SK-MEL-5 (cell line): ENCODE measurements at regions not wholly inside any gene's neighbourhood (a gene's known extent, or its start where the extent isn't known, plus 50 kb on each side); places are given as distances from the start of the nearest gene placed in this dataset.
A peak's percentile ranks its signal among the peaks of the same experiment; 100 is the strongest.
"Not testable (repeated sequence)": the region's sequence is repeated elsewhere in the genome, so short reads cannot be mapped to it uniquely, and the experiment has no call there.

Source experiments
- DNase-seq: peaks from one replicate; pipeline ENCODE4 v3.0.0-alpha.2; 2016; ENCODE audit warnings: low read depth, low spot score
- in situ Hi-C: cut with HindIII; loops from 2 replicates; pipeline ENCODE4 v1.10.0; 2016; ENCODE audit warnings: low sequenced_read_pairs, high pct_unique_total_duplicates, low pct_unique_long_range_greater_than_20kb

DNA sequence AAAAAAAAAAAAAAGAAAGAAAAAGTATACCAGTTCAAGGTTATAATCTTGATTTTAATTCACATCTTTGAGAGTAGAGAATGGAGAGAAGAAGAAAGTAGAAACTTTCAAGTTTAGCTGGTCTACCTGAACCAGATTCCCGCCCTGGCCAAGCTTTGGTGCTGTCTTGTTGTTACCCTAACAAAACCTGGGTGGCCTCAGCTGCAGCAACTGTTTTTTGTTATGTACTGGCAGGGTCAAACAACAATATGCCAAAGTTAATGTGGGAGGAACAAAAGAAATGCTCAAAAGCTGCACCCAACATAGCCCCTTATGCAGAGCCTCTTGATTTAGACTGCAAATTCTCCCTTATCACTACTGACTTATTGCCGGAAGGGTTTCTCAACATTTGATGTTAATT, 165.3 kb upstream of the TFPI start:
- no peak for DNase-seq
- in situ Hi-C loops = no loop called here

DNA sequence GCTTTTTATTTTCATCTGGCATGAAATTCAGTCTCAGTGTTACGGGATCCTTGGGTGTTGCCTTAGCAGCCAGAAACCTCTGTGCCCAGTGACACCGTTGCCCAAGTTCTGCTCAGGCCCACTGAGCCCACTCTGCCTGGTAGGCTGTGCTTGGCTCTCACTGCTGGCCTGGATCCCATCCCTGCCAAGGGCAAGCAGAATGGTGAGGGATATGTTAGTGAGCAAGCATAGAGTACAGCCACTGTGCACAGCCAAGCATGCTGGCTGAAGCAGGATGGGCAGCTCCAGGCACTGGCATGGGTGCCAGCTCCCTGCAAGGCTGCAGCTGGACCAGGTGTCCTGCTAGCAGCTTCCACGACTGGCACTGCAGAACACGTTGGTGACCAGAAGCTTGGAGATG, 194.7 kb upstream of the TFPI start:
- in situ Hi-C loops = no loop called here

DNA sequence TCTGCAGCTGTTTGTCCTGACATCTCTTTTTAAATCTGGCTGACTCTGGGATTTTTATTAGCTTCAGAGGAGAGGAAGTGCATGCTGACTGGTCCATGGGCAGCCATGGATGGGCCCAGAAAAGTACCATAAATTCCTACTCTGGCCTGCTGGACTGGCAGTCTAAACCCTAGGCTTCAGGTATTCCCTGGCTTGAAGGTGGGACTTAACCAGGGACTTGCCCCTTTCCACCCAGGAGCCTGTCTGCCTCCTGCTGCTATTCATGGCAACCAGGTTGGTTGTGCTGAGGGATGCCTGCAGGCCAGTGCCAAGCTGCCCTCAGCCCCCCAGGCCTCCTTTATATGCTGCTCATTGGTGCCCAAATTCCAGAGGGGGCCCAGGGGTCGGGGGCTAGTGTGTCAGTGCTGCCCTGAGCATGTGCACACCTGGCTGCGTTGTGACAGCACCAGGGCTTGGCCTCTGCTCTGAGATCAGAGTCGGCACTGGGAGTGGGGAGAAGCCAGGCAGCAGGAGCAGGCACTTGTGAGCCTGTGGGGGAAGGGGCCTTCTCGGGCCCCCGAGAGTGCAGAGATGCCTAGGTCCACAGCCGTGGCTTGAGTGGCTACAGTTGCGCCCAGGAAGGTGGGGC, 195.7 kb upstream of the TFPI start:
- in situ Hi-C loops = no loop called here
- no peak for DNase-seq

More for the DNA sequence above, 194.7 kb upstream of the TFPI start:
- DNase-seq = no peak

DNA sequence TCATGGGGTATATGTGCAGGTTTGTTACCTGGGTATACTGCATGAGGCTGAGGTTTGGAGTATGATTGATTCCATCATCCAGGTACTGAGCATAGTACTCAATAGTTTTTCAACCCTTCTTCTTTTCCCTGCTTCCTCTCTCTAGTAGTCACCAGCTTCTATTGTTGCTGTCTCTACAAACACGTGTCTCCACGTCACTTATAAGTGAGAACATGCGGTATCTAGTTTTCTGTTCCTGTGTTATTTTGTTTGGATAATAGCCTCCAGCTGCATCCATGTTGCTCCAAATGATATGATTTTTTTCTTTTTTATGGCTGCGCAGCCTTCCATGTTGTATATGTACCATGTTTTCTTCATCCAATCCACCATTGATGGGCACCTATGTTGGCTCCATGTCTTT, 214.8 kb upstream of the TFPI start:
- DNase-seq = no peak
- in situ Hi-C loops = no loop called here

DNA sequence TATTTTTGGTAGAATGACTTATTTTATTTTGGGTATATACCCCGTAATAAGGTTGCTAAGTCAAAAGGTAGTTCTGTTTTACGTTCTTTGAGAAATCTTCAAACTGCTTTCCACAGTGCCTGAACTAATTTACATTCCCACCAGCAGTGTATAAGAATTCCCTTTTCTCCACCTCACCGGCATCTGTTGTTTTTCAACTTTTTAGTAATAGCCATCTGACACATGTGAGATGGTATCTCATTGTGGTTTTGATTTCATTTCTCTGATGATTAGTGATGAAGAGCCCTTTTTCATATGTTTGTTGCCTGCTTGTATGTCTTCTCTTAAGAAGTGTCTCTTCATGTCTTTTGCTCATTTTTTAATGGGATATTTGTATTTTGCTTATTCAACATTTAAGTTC, 215.2 kb upstream of the TFPI start:
- DNase-seq = no peak
- in situ Hi-C loops = no loop called here

DNA sequence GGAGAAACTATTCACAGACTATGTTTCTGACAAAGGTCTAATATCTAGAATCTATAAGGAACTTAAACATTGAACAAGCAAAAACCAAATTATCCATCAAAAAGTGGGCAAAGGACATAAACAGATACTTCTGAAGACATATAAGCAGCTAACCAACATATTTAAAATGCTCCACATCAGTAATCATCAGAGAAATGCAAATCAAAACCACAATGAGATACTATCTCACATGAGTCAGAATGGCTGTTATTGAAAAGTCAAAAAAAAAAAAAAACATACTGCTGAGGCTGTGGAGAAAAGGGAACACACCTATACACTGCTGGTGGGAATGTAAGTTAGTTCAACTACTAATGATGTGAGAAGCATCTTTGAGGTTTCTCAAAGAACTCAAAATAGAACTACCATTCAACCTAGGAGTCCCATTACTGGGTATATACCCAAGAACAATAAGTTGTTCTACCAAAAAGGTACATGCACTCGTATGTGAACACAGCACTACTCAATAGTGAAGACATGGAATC, 220.4 kb upstream of the TFPI start:
- in situ Hi-C loops = no loop called here
- no peak for DNase-seq

DNA sequence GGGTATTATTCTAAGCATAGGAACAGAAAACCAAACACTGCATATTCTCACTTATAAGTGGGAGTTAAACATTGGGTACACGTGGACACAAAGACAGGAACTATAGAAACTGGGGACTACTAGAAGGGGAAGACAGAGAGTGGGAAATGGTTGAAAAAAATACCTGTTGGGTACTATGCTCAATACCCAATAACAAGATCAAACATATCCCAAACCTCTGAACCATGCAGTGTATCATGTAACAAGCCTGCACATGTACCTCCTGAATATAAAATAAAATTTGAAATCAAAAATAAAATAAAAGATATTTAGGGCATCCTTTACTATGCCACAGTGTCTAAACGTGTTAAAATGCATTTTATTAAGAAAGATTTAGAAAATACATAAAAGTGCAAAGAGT, 221.0 kb upstream of the TFPI start:
- DNase-seq = no peak
- in situ Hi-C loops = no loop called here

DNA sequence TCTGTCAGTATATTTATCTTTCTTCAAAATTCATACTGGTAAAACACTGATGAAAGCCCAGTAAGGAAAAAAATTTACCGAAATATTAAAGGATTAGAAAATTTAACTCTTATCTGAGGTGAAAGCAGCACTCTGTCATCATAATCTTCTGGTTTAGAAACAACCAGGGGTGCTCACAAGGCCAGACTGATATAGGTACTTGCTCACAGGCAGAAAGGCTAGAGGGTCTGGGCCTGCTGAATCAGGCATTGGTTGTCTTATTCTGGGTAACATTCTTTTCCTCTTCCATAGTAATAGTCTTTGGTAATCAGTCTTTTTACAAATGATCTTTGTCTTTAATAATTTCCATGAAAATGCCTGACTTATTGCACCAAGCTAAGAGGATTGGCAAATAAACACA, 221.4 kb upstream of the TFPI start:
- DNase-seq = no peak
- in situ Hi-C loops = no loop called here

DNA sequence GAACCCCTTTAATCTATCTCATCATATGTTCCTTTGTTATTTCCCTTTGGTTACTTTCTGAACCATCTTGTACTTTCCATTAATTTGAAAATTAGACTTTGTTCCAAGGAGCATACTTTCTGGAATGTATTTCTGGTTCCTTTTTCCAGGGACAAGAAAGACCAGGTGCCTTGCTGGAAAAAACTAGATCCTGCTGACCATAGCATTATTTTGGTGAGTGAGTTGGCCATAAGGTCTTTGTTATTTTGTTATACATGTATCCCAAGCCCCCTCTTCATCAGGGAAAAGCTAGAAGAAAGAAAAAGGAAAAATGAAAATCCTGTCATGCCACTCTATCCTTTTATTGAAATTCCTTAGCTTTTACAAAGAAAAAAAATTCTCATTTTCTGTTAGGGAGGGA, 228.1 kb upstream of the TFPI start:
- DNase-seq = no peak
- in situ Hi-C loops = no loop called here

DNA sequence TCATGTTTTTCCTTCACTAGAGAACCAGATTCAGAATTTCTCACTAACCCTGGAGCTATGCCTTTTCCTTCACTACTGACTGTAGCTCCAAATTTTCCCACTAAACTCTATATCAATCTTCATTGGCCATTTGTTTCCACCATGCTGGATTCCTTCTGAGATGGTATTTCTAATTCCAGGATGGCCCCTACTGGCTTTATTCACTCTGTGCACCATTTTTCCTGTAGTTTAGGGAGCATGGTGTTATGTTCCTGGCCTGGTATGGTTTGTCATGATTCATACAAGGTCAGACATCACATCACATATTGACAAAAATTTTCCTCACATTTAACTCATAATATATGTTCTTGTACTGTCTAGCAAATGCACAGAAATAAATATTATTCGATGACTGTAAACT, 229.2 kb upstream of the TFPI start:
- in situ Hi-C loops = no loop called here
- DNase-seq = peak; percentile 26

DNA sequence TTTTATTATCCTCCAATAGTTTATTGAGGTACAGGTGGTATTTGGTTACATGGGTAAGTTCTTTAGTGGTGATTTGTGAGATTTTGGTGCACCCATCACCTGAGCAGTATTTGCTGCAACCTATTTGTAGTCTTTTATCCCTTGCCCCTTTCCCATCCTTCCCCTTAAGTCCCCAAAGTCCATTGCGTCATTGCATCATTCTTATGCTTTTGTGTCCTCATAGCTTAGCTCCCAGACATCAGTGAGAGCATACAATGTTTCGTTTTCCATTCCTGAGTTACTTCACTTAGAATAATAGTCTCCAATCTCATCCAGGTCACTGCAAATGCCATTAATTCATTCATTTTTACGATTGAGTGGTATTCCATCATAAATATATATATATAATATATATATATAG, 229.9 kb upstream of the TFPI start:
- in situ Hi-C loops, DNase-seq: not testable (repeated sequence)

DNA sequence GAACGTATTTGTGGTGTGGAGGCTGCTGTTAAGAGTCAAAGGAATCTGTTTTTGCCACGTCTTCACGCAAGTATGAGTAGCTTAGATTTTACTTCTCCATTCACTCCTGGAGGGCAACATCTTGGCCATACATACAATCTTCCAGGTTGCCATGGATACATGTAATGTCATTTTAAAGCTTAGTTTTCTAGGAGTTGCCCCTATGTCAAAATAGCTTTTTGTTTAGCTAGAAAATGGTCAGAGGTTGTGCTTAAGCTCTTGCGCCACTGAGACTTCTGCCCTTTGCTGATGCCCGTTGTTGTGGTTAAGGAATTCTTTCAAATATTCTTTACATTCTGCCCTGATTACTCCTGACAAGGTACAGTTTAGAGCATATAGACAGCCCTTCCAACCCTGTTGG, 245.4 kb upstream of the TFPI start:
- in situ Hi-C loops = no loop called here
- DNase-seq = no peak

DNA sequence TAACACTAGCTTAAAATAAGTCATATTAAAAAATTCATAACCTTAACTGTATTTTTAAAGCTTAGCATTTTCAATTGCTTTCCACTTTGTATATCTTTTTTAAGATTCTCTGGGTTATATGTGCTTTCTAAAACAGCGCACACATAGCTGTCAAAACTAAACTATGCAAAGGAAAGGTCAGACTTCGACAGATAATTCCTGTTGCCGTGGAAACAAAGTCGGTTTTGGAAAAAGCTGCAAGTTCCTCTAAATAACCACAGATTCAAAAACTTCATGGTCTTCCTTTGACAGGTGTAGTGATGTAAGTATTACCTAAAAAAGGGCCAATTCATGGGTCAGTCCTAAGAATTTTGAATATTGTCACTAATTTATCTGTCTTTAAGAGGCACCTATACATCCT, 249.6 kb upstream of the TFPI start:
- DNase-seq = no peak
- in situ Hi-C loops = no loop called here

DNA sequence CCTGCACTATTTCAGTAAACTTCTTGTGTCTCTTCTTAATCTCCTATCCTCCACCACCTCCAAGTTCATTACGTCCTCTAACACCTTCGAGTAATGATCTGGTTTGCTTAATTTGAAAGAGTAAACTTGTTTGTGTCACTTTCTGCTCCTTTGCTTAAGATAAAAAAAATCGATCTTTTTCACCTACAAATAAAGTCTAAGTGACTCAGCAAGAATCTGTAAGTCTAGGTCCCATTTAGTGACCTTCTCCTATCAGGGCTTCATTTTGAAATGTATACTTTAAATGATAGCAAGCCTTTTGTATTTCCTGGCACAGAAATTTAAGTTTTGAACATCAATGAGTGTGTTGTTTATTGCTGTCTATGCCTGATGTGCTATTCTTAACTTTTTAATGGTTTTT, 260.9 kb upstream of the TFPI start:
- in situ Hi-C loops = no loop called here
- no peak for DNase-seq

DNA sequence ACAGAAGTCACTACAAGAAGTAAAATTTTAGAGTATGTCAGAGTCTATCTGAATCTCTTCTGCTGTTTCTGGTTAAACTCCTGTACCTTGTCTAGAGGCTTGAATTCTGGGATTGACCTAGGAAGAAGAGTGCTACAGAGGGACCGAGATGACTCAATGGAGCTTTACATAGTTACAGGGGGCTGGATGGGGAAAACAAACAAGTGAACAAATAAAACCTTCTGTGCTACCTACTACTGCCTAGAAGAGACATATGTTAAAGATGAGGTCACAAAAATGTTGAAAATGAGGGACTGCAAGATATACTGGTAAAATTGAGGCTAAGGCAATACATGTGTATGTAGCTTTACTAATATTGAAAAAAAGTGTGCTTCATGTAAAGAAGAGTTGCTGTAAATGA, 265.4 kb upstream of the TFPI start:
- DNase-seq = no peak
- in situ Hi-C loops = no loop called here

DNA sequence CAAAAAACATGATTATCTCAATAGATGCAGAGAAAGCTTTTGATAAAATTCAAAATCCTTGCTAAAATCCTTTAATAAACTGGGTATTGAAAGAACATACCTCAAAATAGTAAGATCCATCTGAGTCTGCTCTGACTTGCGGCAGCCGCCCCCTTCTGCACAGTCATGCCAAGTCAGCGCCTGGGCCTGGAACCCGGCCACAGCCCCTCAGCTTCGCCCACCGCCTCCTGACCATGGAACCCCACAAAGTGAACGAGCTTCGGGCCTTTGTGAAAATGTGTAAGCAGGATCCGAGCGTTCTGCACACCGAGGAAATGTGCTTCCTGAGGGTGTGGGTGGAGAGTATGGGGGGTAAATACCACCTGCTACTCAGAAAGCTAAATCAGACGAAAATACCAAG, 270.9 kb upstream of the TFPI start:
- DNase-seq = no peak
- in situ Hi-C loops = no loop called here

DNA sequence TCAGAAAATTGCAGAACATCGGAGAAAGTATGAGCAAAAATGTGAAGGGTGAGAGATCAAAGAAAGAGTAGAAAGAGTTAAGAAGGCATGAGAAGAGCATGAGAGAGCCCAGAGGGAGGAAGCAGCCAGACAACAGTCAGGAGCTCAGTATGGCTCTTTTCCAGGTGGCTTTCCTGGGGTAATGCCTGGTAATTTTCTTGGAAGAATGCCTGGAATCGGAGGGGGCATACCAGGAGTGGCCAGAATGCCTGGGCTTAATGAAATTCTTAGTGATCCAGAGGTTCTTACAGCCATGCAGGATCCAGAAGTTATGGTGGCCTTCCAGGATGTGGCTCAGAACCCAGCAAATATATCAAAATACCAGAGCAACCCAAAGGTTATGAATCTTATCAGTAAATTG, 271.8 kb upstream of the TFPI start:
- no peak for DNase-seq
- in situ Hi-C loops = no loop called here

DNA sequence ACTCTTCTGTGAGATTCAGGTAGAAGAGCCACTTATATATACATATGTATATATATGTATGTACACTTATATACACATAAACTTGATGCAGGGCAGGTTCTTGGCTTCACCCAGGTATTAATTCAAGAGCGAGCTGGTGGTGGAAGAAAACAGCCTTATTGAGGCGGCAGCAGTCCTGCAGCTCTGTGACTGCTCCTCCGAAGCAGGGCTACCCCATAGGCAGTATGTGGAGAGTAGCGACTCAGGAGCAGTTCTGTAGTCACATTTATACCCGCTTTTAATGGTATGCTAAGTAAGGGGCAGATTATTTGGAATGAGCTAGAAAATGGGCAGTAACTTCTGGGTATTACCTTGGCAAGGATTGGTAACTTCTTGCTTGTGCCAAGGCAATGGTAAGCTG, 280.6 kb upstream of the TFPI start:
- DNase-seq = no peak
- in situ Hi-C loops = no loop called here

DNA sequence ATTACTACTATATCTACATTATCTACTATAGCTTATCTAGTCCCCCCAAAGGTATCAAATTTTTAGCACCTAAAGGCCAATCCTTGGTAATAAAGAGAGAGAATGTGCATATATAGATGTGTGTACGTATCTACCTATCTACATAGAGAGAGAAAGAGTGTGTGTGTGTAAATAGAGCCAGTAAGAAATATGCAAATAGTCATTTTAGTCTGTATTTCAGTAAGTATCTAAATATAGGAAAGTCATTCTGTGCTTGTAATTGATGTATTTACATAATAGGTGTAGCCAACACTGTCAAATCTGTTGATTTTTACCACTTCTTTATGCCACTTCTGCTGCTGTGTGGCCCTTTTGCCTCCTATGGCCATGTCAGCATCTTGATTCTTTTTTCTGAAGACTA, 284.5 kb upstream of the TFPI start:
- DNase-seq = no peak
- in situ Hi-C loops = no loop called here

DNA sequence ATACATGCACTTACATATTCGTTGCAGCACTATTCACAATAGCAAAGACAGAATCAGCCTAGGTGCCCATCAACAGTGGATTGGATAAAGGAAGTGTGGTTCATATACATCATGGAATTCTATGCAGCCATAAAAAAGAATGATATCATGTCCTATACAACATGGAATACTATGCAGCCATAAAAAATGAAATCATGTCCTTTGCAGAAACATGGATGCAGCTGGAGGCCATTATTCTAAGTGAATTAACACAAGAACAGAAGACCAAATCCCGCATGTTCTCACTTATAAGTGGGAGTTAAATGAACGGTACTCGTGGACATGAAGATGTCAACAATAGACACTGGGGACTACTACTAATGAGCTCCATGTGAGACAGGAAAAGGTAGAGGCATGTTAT, 288.1 kb upstream of the TFPI start:
- in situ Hi-C loops = no loop called here
- DNase-seq = no peak
